HEK293 (cell line): ENCODE measurements at regions not wholly inside any gene's neighbourhood (a gene's known extent, or its start where the extent isn't known, plus 50 kb on each side); places are given as distances from the start of the nearest gene placed in this dataset.

Source experiments
- CTCF ChIA-PET: fragments of 350-600 bp; formaldehyde crosslinking; extraction: SDS; loops from one replicate; lab custom pipeline; 2021; ENCODE audit warnings: antibody characterized with exemption; lab: Yijun Ruan, JAX
- POLR2A ChIA-PET: fragments of 300-600 bp; formaldehyde crosslinking; extraction: SDS; loops from one replicate; lab custom pipeline; 2020; ENCODE audit warnings: antibody characterized with exemption, inconsistent platforms; lab: Yijun Ruan, JAX
- H3K27ac ChIP-seq: fragments of 200-500 bp; sonication (Bioruptor generic); 2 replicates; pipeline ENCODE4 v1.5.1; 2014; ENCODE audit warnings: low read depth, low read length, control low read depth, inconsistent platforms; ENCODE audit errors: extremely low read depth
- H3K36me3 ChIP-seq, 2 experiments: fragments of 200-500 bp in 1 of 2; sonication (Bioruptor generic) in 1 of 2; 1 replicate in 1 of 2; 2 replicates in 1 of 2; pipeline ENCODE4 v1.5.1; 2014 to 2017; ENCODE audit warnings: inconsistent platforms in 2 of 2, low read length in 2 of 2; ENCODE audit not compliant: control insufficient read depth in 2 of 2, insufficient read depth in 1 of 2
- H3K4me1 ChIP-seq: fragments of 200-500 bp; sonication (Bioruptor generic); 2 replicates; pipeline ENCODE4 v1.5.1; 2014; ENCODE audit warnings: mild to moderate bottlenecking, low read length, inconsistent platforms; ENCODE audit not compliant: control insufficient read depth, insufficient read depth
- H3K4me3 ChIP-seq: 2 replicates; pipeline ENCODE4 v1.5.1; 2011; ENCODE audit warnings: low read depth, mild to moderate bottlenecking, control low read depth, low read length, moderate library complexity
- H3K9me3 ChIP-seq: fragments of 200-500 bp; sonication (Bioruptor generic); 2 replicates; pipeline ENCODE4 v1.5.1; 2014; ENCODE audit warnings: low read depth, low read length, inconsistent platforms; ENCODE audit not compliant: control insufficient read depth, insufficient read depth
- AEBP2 ChIP-seq: fragments of 450-650 bp; formaldehyde crosslinking; IDR thresholded peaks from 2 replicates; pipeline ENCODE4 v1.5.1; 2016; ENCODE audit warnings: missing biosample characterization, missing genetic modification characterization, borderline replicate concordance
- IKZF3 ChIP-seq: fragments of 450-650 bp; IDR thresholded peaks from 2 replicates; pipeline ENCODE4 v1.5.0; 2018; ENCODE audit warnings: missing biosample characterization, mild to moderate bottlenecking, missing genetic modification characterization, moderate library complexity
- MEIS1 ChIP-seq: sonication (generic); formaldehyde crosslinking; IDR thresholded peaks from 2 replicates; pipeline ENCODE4 v1.8.1; 2022; ENCODE audit warnings: missing genetic modification reagents, mild to moderate bottlenecking, borderline replicate concordance
- MYNN ChIP-seq: fragments of 450-650 bp; formaldehyde crosslinking; IDR thresholded peaks from 2 replicates; pipeline ENCODE4 v1.5.1; 2016; ENCODE audit warnings: missing biosample characterization, missing genetic modification characterization, borderline replicate concordance
- PRDM2 ChIP-seq: fragments of 450-650 bp; formaldehyde crosslinking; IDR thresholded peaks from 2 replicates; pipeline ENCODE4 v1.5.1; 2016; ENCODE audit warnings: missing biosample characterization, missing genetic modification characterization, borderline replicate concordance
- SP3 ChIP-seq: fragments of 450-650 bp; formaldehyde crosslinking; IDR thresholded peaks from 2 replicates; pipeline ENCODE4 v1.5.1; 2016; ENCODE audit warnings: missing biosample characterization, missing genetic modification characterization
- ZBTB20 ChIP-seq: fragments of 450-650 bp; formaldehyde crosslinking; IDR thresholded peaks from 2 replicates; pipeline ENCODE4 v1.5.1; 2016; ENCODE audit warnings: missing biosample characterization, missing genetic modification characterization
- ZBTB44 ChIP-seq: fragments of 450-650 bp; IDR thresholded peaks from 2 replicates; pipeline ENCODE4 v1.5.1; 2018; ENCODE audit warnings: missing biosample characterization, mild to moderate bottlenecking, missing genetic modification characterization
- ZFP37 ChIP-seq: fragments of 450-650 bp; formaldehyde crosslinking; IDR thresholded peaks from 2 replicates; pipeline ENCODE4 v1.5.1; 2016; ENCODE audit warnings: missing biosample characterization, missing genetic modification characterization
- ZNF114 ChIP-seq: fragments of 450-650 bp; formaldehyde crosslinking; IDR thresholded peaks from 2 replicates; pipeline ENCODE4 v1.5.0; 2017; ENCODE audit warnings: missing biosample characterization, missing genetic modification characterization
- ZNF174 ChIP-seq: fragments of 450-650 bp; formaldehyde crosslinking; IDR thresholded peaks from 2 replicates; pipeline ENCODE4 v1.5.0; 2017; ENCODE audit warnings: missing biosample characterization, mild to moderate bottlenecking, missing genetic modification characterization
- ZNF266 ChIP-seq: fragments of 450-650 bp; formaldehyde crosslinking; IDR thresholded peaks from 2 replicates; pipeline ENCODE4 v1.5.1; 2016; ENCODE audit warnings: missing biosample characterization, missing genetic modification characterization, low read depth
- ZNF391 ChIP-seq: fragments of 450-650 bp; formaldehyde crosslinking; IDR thresholded peaks from 2 replicates; pipeline ENCODE4 v1.5.1; 2016; ENCODE audit warnings: low read depth, missing biosample characterization, missing genetic modification characterization, borderline replicate concordance
- ZNF510 ChIP-seq: fragments of 450-650 bp; formaldehyde crosslinking; IDR thresholded peaks from 2 replicates; pipeline ENCODE4 v1.5.1; 2018; ENCODE audit warnings: mild to moderate bottlenecking, missing genetic modification characterization, missing biosample characterization; ENCODE audit not compliant: insufficient replicate concordance
- ZNF548 ChIP-seq: fragments of 450-650 bp; formaldehyde crosslinking; IDR thresholded peaks from 2 replicates; pipeline ENCODE4 v1.5.1; 2016; ENCODE audit warnings: missing biosample characterization, missing genetic modification characterization
- ZNF558 ChIP-seq: fragments of 450-650 bp; formaldehyde crosslinking; IDR thresholded peaks from 2 replicates; pipeline ENCODE4 v1.5.1; 2016; ENCODE audit warnings: missing biosample characterization, missing genetic modification characterization
- ZNF692 ChIP-seq: fragments of 450-650 bp; formaldehyde crosslinking; IDR thresholded peaks from 2 replicates; pipeline ENCODE4 v1.5.1; 2016; ENCODE audit warnings: missing biosample characterization, missing genetic modification characterization
- ZNF785 ChIP-seq: fragments of 450-650 bp; formaldehyde crosslinking; IDR thresholded peaks from 2 replicates; pipeline ENCODE4 v1.5.1; 2016; ENCODE audit warnings: missing biosample characterization, missing genetic modification characterization
- TF ChIP-seq, protein P1 (sequence below): fragments of 450-650 bp; formaldehyde crosslinking; IDR thresholded peaks from 2 replicates; pipeline ENCODE4 v1.5.1; 2017; ENCODE audit warnings: missing biosample characterization, mild to moderate bottlenecking, missing genetic modification characterization, moderate library complexity
- TF ChIP-seq, protein P2 (sequence below): fragments of 450-650 bp; formaldehyde crosslinking; IDR thresholded peaks from 2 replicates; pipeline ENCODE4 v1.5.1; 2016; ENCODE audit warnings: missing biosample characterization, missing genetic modification characterization
- TF ChIP-seq, protein P3 (sequence below): fragments of 450-650 bp; formaldehyde crosslinking; IDR thresholded peaks from 2 replicates; pipeline ENCODE4 v1.5.1; 2016; ENCODE audit warnings: missing biosample characterization, missing genetic modification characterization

DNA sequence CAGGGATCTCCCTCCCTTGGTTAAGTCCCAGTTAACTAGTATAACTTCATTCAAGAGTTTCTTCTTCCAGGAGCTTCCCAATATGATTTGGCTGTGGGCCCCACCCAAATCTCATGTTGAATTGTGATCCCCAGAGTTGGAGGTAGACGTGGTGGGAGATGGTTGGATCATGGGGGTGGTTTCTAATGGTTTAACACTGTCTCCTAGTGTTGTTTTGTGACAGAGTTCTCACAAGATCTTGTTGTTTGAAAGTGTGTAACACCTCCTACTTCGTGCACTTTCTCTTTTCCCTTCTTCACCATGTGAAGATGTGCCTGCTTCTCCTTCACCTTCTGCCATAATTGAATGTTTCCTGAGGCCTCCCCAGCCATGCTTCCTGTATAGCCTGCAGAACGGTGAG is 251.8 kb upstream of the FGGY start:
- POLR2A ChIA-PET, result no interaction called here
- no peaks in the 10 kb centered on the region for H3K4me1 ChIP-seq
- H3K36me3 ChIP-seq, result no peaks in the 10 kb centered on the region
- no peak overlapping the region for H3K4me3 ChIP-seq
- no peak for TF ChIP-seq ZNF391
- no peak for TF ChIP-seq ZNF692 (tag by site-specific recombination)
- TF ChIP-seq, protein P1, sequence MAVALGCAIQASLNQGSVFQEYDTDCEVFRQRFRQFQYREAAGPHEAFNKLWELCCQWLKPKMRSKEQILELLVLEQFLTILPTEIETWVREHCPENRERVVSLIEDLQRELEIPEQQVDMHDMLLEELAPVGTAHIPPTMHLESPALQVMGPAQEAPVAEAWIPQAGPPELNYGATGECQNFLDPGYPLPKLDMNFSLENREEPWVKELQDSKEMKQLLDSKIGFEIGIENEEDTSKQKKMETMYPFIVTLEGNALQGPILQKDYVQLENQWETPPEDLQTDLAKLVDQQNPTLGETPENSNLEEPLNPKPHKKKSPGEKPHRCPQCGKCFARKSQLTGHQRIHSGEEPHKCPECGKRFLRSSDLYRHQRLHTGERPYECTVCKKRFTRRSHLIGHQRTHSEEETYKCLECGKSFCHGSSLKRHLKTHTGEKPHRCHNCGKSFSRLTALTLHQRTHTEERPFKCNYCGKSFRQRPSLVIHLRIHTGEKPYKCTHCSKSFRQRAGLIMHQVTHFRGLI (tag by site-specific recombination), result no peak
- no peak for TF ChIP-seq ZFP37 (tag by site-specific recombination)
- TF ChIP-seq ZBTB20 (tag by site-specific recombination), result no peak
- no peak for TF ChIP-seq MEIS1 (CRISPR knock-in tag)
- no peak for TF ChIP-seq ZNF510 (tag by site-specific recombination)
- TF ChIP-seq, protein P2, sequence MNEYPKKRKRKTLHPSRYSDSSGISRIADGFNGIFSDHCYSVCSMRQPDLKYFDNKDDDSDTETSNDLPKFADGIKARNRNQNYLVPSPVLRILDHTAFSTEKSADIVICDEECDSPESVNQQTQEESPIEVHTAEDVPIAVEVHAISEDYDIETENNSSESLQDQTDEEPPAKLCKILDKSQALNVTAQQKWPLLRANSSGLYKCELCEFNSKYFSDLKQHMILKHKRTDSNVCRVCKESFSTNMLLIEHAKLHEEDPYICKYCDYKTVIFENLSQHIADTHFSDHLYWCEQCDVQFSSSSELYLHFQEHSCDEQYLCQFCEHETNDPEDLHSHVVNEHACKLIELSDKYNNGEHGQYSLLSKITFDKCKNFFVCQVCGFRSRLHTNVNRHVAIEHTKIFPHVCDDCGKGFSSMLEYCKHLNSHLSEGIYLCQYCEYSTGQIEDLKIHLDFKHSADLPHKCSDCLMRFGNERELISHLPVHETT, result no peak
- no peak for TF ChIP-seq MYNN
- TF ChIP-seq, protein P3, sequence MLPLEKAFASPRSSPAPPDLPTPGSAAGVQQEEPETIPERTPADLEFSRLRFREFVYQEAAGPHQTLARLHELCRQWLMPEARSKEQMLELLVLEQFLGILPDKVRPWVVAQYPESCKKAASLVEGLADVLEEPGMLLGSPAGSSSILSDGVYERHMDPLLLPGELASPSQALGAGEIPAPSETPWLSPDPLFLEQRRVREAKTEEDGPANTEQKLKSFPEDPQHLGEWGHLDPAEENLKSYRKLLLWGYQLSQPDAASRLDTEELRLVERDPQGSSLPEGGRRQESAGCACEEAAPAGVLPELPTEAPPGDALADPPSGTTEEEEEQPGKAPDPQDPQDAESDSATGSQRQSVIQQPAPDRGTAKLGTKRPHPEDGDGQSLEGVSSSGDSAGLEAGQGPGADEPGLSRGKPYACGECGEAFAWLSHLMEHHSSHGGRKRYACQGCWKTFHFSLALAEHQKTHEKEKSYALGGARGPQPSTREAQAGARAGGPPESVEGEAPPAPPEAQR, result no peak
- no peak for TF ChIP-seq AEBP2
- TF ChIP-seq ZNF558 (tag by site-specific recombination), result no peak
- TF ChIP-seq ZBTB44 (tag by site-specific recombination), result no peak
- no peak for TF ChIP-seq ZNF114 (tag by site-specific recombination)
- TF ChIP-seq ZNF174, result no peak
- no peaks in the 10 kb centered on the region for H3K9me3 ChIP-seq
- no peak overlapping the region for H3K27ac ChIP-seq
- CTCF ChIA-PET, result interaction anchor here (0.6 kb wide), 1 partner anchor 66 kb away, joined by 3 read pairs; no protein-coding TSS in a partner anchor

DNA sequence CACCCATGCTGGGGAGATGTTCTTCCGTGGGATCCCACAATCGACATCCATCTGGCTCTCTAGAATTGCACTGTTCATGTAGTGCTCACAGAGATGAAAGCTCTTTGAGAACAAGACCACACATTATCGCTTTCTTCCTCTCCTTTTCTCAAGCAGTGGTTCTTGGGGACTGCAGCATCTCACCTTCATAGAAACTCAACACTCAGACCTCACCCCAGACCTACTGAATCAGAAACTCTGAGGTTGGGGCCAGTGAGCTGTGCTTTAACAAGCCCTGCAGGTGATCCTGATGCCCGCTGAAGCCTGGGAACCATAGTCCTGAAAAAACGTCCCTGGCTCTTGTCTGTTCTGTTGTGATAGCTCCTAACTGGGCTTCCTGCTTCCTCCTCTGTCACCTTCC is 251.3 kb upstream of the FGGY start:
- no peak overlapping the region for H3K27ac ChIP-seq
- CTCF ChIA-PET, result interaction anchor here (0.5 to 0.6 kb wide), 2 partner anchors 65 to 264 kb away, joined by 3 read pairs; no protein-coding TSS in a partner anchor
- TF ChIP-seq ZNF785 (tag by site-specific recombination) (no peak), ZNF266 (no peak), SP3 (tag by site-specific recombination) (no peak), ZNF548 (tag by site-specific recombination) (no peak), IKZF3 (tag by site-specific recombination) (no peak), PRDM2 (tag by site-specific recombination) (no peak)

More for the DNA sequence above, 251.3 kb upstream of the FGGY start:
- Histone ChIP-seq H3K4me3 (no peak overlapping the region), H3K36me3 (no peaks in the 10 kb centered on the region), H3K4me1 (no peaks in the 10 kb centered on the region), H3K9me3 (no peaks in the 10 kb centered on the region)
- POLR2A ChIA-PET, result no interaction called here
